NCI-H345 treated with DMSO at 0.1 percent for 48 hours (cell line): ENCODE measurements at regions not wholly inside any gene's neighbourhood (a gene's known extent, or its start where the extent isn't known, plus 50 kb on each side); places are given as distances from the start of the nearest gene placed in this dataset.
"Not testable (repeated sequence)": the region's sequence is repeated elsewhere in the genome, so short reads cannot be mapped to it uniquely, and the experiment has no call there.

Experiments used
- DNase-seq: peaks from one replicate; lab custom pipeline; 2025; ENCODE audit not compliant: unreplicated experiment; lab: John Stamatoyannopoulos, UW

DNA sequence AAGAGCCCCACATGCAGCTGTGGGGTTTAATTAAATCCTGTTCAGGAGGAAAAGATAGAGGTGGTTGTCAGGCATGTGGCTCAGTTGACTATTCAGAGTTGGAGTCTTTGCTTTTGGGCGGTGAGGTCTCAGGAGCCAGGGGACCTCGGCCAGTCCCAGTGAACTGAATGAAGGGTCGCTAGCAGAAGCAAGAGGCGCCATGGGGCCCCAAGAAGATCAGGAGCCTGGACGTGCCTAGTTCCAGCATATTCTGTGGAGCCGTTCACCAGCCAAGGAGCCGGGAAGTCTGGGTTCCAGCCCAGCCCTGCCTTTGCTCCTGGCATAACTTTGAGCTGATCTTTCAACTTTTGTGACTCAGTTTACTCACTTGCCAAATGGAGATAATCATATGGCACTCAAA, 217.7 kb upstream of the IRF2BP2 start:
- DNase-seq: no peak

DNA sequence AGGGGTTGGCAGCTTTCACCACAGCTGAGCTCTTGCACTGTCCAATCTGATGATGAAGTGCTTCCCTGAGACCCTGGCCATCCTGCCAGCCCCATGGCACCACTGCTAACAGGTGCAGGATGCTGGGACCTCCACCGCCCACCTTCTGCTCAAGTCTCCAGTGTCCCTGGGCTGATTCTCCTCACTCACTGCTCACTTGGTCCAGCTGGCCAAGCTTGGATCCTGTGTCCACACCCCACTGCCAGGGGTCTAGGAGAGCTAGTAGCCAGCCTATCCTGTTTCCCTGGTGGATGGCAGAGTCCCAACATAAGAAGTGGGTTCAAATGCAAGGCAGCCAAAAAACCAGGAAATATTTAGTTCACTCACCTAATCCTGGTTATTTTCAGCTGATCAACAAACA, 217.2 kb upstream of the IRF2BP2 start:
- DNase-seq: no peak

DNA sequence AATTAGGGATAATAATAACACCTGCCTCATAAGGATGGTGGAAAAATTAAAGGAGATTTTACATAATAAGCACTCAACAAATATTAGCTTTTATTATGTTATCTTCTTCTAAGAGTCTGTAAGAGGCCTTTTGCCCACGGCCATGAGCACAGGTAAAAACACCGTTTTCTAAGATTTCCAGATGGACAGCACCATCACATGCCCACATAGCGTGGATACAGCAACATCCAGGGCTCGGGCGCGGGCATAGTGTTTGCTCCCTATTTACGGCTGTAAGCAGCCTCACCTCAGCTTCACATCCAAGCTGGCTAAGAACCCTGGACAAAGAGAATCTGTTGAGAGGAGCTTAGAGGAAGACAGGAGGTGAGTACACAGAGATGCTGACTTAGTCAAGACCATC, 216.4 kb upstream of the IRF2BP2 start:
- no peak for DNase-seq

DNA sequence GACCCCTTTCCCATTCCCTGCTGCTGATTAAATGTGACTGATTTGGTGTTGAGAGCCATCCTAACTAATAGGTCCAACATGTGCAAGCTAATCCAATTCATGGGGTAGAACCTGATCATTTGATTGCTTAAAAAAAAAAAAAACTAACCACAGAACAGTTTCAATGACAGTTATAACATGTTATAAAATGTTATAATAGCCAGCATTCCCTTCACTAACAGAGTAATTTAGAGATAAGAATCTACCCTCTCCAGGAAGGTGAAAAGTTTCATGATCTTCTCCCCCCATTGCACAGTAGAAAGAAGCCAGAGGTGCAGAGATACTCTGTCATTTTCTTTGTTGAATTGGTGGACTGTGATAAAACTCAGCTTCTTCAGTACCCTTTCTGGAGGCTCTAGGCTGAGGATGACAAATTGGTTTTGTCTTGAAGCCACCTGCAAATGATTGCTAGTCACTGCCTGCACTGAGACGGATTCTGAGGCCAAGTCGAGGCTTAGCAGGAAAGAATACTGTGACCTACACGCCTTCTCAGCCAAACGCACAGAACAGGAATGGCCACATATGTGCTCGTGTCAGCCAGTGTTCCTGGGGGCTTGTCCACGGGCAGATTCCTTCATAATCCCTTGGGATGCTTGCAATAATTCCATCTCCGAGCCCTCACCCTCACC, 215.7 kb upstream of the IRF2BP2 start:
- DNase-seq: no peak

DNA sequence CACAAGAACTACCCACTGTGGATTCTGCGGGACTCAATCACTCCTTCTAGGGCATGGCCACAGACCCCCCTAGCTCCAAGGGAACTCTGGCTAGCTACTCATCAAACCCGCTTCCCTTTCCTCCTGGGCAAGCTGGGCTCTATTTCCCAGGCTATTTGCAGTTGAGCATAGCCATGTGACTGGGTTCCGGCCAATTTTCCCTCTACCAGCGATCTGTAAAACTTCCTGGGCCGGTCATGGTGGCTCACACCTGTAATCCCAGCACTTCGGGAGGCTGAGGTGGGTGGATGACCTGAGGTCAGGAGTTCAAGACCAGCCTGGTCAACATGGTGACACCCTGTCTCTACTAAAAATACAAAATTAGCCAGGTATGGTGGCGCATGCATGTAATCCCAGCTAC, 214.9 kb upstream of the IRF2BP2 start:
- not testable (repeated sequence) for DNase-seq

DNA sequence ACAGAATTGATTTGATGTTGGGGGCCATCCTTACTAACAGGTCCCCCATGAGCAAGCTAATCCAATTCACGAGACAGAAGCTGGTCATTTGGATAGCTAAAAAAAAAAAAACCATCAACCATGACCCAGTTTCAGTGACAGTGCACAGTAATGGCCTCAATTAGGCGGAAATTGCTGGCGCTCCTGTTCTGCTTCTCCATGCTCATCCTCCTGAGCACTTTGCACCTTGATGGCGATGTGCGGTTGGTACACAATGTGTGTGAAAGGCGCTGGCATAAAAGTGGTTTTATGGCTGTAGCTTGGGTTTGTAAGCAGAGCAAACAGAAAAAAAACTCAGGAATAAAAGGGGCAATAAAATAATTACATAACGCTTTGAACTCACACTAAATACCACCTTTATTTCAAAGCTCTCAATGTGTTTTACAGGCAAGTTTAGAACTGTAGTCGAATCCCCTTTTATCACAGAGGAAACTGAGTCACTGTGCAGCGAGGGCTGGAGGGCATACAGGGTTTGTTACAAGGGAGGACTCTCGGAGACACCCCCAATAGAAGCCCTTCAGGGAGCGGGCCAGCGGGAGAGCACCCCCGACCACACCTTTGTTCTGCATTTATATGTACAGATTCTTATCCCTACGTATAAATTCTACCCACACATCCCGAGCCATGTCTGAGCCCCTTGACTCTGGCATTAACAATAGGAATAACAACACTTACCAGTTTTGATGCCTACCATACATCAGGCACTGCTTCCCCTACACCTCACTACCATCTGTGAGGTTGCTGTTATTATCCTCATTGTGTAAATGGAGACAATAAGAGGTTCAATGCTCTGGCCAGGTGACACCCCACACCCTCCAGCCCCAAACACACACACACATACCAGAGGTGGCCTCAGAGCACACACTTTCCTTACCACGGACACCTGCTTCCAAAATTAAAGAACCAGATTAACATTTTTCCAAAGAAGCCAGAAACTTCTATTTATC, 213.5 kb upstream of the IRF2BP2 start:
- DNase-seq: no peak

- DNase-seq: no peak
Measured at GRCh38 chr1:234821840-234822239, 211.9 kb upstream of the IRF2BP2 start.

DNA sequence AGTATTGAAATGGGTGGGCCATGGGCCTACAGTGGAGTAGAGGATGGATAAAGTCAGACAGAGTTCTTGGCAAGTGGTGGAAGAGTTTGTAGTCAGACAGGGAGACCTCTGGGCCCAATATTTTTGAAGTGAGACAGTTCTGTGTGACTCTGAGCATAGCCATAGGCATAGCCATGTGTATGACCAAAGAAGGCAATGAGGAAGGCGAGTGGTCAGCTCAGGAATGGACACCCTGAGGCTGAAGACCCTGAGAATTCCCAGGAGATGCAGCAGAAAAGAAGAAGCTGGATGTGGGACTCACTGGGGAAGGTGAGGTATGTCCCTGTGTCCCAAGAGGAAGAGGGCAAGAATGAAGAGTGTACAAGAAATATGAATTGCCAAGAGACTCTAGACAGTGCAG, 210.6 kb upstream of the IRF2BP2 start:
- no peak for DNase-seq

DNA sequence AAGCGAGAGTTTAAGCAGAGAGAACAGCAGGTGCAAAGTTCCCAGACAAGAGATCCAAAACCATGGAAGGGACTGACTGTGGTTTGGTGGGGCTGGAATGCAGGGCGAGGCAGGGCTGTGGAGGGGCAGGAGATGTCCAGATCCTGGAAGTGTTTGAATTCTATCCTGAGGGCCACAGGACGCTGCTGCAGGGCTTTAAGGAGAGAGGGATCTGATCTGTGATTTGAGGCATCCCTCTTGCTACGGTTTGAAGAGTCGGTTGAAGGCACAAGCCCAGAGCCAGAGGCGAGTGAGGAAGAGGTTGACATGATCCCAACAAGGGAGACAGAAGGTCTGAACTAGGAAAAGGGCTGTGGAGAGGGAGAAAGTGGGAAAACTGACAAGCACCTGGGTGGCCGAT, 209.9 kb upstream of the IRF2BP2 start:
- DNase-seq: not testable (repeated sequence)

DNA sequence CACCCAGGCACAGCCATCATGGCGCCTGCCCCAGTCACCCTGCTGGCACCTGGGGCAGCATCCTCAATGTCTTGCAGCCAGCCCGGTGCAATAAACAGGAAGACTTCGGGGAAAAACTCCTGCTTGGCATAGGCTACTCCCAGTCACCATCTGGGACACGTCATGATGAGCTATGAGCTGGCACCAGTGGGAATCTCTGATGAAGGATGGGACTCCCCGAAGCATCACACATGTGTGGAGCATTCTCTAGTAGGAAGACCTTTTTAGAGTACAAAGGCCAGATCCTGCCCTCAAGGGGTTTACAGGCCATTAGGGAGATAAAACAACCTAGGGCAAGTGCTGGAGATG, 208.0 kb upstream of the IRF2BP2 start:
- not testable (repeated sequence) for DNase-seq

GRCh38 chr1:234817313-234818039, 207.5 kb upstream of the IRF2BP2 start:
- not testable (repeated sequence) for DNase-seq

DNA sequence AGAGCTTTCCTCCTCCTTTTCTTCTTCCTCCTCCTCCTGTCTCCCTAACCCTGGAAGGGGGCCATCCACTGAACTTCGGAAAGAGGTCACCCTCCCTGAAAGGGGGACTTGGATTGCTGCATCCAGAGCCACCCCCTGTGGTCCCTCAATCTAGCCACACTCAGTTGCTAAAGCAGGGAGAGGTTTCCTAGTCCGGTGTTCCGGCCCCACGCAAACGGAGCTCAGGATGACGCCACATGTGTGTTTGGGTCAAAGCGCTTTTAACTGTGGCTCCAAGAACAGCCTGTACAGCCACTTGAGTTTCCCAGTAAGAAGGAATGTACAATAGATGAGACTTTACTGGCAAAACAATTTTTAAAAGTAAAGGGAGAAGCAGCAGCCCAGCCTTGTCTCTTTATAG, 206.9 kb upstream of the IRF2BP2 start:
- not testable (repeated sequence) for DNase-seq

DNA sequence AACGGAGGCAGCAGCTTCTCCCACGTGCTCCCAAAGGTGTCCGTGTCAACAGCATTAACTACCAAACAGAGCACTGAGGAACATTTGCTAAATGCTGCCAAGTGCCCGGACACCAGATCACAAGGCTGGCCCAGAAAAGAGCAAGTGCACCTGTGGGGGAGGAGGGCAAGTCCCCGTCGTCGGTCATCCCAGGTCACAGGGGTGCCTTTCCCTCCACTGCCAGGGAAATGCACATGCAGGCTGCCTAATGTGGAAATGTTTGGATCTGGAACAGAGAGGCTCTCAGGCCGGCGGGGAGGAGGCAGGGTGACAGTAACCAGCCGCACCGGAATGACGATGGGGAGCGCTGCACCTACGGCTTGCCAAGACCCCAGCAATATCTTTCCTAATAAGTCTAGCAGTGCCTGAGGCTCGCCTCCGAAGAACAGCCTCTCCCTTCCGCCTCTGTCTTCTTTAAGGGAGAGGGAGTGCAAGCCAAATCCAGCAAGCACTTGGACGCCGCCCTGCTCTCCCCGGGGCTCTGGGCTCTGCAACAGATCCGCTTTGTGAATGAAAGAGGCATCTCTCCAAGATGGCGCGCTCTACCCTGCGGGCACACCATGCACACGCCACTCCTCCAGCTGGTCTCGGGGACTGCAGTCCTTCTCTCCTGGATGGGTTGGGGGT, 206.3 kb upstream of the IRF2BP2 start:
- DNase-seq: not testable (repeated sequence)

GRCh38 chr1:234815295-234815815, 205.4 kb upstream of the IRF2BP2 start:
- DNase-seq: not testable (repeated sequence)

- not testable (repeated sequence) for DNase-seq
Measured at GRCh38 chr1:234814235-234814634, 204.3 kb upstream of the IRF2BP2 start.

GRCh38 chr1:234811824-234812223, 201.8 kb upstream of the IRF2BP2 start:
- not testable (repeated sequence) for DNase-seq

DNA sequence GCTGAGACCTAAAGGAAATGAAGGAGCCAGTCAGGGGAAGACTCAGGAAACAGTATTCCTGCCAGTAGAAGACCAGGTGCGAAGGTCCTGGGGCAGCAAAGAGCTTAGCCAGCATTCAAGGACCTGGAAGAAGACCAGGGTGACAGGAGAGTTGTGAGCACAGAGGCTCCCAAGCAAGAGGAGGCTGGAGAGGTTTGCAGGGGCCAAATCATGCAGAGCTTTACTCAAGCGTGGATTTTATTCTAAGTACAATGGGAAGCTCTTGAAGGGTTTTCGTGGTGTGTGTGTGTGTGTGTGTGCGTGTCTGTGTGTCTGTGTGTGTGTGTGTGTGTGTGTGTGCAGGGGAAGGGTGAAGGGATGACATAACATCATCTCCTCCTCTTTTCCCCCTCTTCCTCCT, 200.7 kb upstream of the IRF2BP2 start:
- DNase-seq: not testable (repeated sequence)

- DNase-seq: not testable (repeated sequence)
Measured at GRCh38 chr1:234809854-234810245, 199.9 kb upstream of the IRF2BP2 start.

DNA sequence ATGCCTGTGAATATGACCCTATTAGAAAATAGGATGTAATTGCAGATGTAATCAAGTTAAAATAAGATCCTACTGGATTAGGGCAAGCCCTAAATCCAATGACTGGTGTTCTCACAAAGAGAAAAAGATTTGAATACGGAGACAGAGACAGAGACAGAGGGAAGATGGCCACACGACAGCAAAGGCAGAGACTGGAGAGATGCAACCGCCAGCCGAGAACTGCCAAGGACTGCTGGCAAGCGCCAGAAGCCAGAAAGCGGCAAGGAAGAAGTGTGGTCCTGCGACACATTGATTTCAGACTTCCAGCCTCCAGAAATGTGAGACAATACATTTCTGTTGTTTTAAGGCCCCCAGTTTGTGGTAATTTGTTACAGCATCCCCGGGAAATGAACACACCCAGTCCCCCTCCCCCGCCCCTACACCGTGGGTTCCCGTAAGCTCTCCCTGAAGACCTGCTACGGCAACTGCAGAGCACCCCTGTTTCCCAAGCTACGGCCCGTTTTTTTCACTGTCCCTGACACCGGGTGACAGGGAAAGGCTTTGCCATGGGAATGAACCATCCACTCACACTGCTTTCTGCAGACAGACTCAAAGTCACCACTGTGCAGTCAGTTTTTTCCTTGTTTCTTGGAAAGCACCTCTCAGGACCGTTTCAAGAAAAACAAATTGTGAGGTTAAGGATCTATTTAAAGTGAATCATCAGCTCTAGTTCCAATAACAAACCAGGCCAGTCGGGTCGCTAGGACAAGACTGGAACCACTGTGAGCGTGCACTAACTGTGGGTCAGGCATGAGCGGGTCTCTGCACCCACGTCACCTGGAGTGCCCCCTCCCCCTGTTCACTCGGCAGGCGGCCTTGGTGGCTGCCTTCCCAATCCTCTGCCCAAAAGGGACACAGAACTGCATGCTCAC, 199.2 kb upstream of the IRF2BP2 start:
- not testable (repeated sequence) for DNase-seq

DNA sequence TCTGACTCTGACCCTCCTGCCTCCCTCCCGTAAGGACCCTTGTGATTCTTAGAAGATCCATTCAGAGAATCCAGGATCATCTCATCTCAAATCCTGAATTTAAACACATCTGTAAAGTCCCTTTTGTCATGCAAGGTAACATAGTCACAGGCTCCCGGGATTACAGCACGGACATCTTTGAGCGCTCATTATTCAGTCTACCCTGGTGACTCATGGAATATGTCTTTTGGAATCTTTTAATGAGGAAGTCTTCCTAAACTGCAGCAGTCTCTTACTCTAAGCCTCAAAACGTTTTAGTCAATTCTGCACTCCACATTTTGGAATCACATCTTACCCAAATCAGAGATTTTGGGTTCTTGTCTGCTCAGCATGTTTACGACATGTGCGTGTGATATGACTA, 198.5 kb upstream of the IRF2BP2 start:
- not testable (repeated sequence) for DNase-seq
